ENCODE measurements at regions not wholly inside any gene's neighbourhood (a gene's known extent, or its start where the extent isn't known, plus 50 kb on each side); places are given as distances from the start of the nearest gene placed in this dataset.
"Not testable (repeated sequence)": the region's sequence is repeated elsewhere in the genome, so short reads cannot be mapped to it uniquely, and the experiment has no call there.

- DNase-seq: no peak
Observed at GRCh38 chr3:191882289-191882688, 421.3 kb downstream of the PYDC2 start.

- no peak for DNase-seq
Observed at GRCh38 chr3:191884132-191884531, 423.2 kb downstream of the PYDC2 start.

- no peak for DNase-seq
Observed at GRCh38 chr3:191889106-191889505, 428.1 kb downstream of the PYDC2 start.

- no peak for DNase-seq
Observed at GRCh38 chr3:191889756-191890155, 428.8 kb downstream of the PYDC2 start.

- no peak for DNase-seq
Observed at GRCh38 chr3:191894406-191894805, 433.4 kb downstream of the PYDC2 start.

GRCh38 chr3:191901741-191902140 is 440.8 kb downstream of the PYDC2 start:
- no peak for DNase-seq

- DNase-seq: no peak
Observed at GRCh38 chr3:191912616-191913204, 451.7 kb downstream of the PYDC2 start.

- DNase-seq: no peak
Observed at GRCh38 chr3:191915712-191916111, 454.7 kb downstream of the PYDC2 start.

- no peak for DNase-seq
Observed at GRCh38 chr3:191919491-191920026, 458.6 kb downstream of the PYDC2 start.

- DNase-seq: no peak
Observed at GRCh38 chr3:191922570-191922969, 461.6 kb downstream of the PYDC2 start.

GRCh38 chr3:191927183-191927817 is 466.3 kb downstream of the PYDC2 start:
- DNase-seq: not testable (repeated sequence)

- not testable (repeated sequence) for DNase-seq
Observed at GRCh38 chr3:191927998-191928397, 467.0 kb downstream of the PYDC2 start.

- no peak for DNase-seq
Observed at GRCh38 chr3:191944835-191945234, 483.9 kb downstream of the PYDC2 start.

GRCh38 chr3:191952186-191952585 is 491.2 kb downstream of the PYDC2 start:
- no peak for DNase-seq

GRCh38 chr3:191952609-191953008 is 491.6 kb downstream of the PYDC2 start:
- no peak for DNase-seq

GRCh38 chr3:191958980-191959671 is 498.2 kb downstream of the PYDC2 start:
- no peak for DNase-seq

GRCh38 chr3:191959876-191960413 is 499.0 kb downstream of the PYDC2 start:
- no peak for DNase-seq

GRCh38 chr3:191961022-191961421 is 500.1 kb downstream of the PYDC2 start:
- DNase-seq: no peak

- no peak for DNase-seq
Observed at GRCh38 chr3:191961529-191961928, 500.6 kb downstream of the PYDC2 start.

- no peak for DNase-seq
Observed at GRCh38 chr3:191962324-191962723, 501.4 kb downstream of the PYDC2 start.

- no peak for DNase-seq
Observed at GRCh38 chr3:191963182-191963581, 502.2 kb downstream of the PYDC2 start.

GRCh38 chr3:191966556-191966955 is 505.6 kb downstream of the PYDC2 start:
- no peak for DNase-seq

GRCh38 chr3:191968299-191968698 is 507.3 kb downstream of the PYDC2 start:
- no peak for DNase-seq

All from islet precursor cell (in vitro differentiated cells).